H9 (cell line): ENCODE measurements at regions not wholly inside any gene's neighbourhood (a gene's known extent, or its start where the extent isn't known, plus 50 kb on each side); places are given as distances from the start of the nearest gene placed in this dataset.

Experiments used
- DNase-seq: peaks from one replicate; pipeline ENCODE4 v3.0.0-alpha.2; 2017
- H2AFZ ChIP-seq: one replicate; pipeline ENCODE4 v1.6.1; 2013; ENCODE audit warnings: mild to moderate bottlenecking, low read length, control low read depth, moderate library complexity
- H2AK5ac ChIP-seq: 2 replicates; pipeline ENCODE4 v1.6.1; 2013; ENCODE audit warnings: low read length, control low read depth, mixed read lengths; ENCODE audit not compliant: insufficient read length
- H2BK120ac ChIP-seq: one replicate; pipeline ENCODE4 v1.6.1; 2013; ENCODE audit warnings: low read depth, mild to moderate bottlenecking, low read length, control low read depth, inconsistent platforms; ENCODE audit not compliant: poor library complexity, severe bottlenecking
- H2BK12ac ChIP-seq: 2 replicates; pipeline ENCODE4 v1.6.1; 2013; ENCODE audit warnings: low read length, control low read depth, mixed read lengths, low read depth; ENCODE audit not compliant: insufficient read length
- H2BK15ac ChIP-seq: 2 replicates; pipeline ENCODE4 v1.6.1; 2013; ENCODE audit warnings: low read depth, low read length, control low read depth
- H2BK20ac ChIP-seq: one replicate; pipeline ENCODE4 v1.6.1; 2013; ENCODE audit warnings: low read depth, mild to moderate bottlenecking, low read length, control low read depth, inconsistent platforms; ENCODE audit not compliant: poor library complexity, severe bottlenecking
- H2BK5ac ChIP-seq: 2 replicates; pipeline ENCODE4 v1.6.1; 2013; ENCODE audit warnings: low read length, control low read depth, mixed read lengths; ENCODE audit not compliant: insufficient read length
- H3K14ac ChIP-seq: 2 replicates; pipeline ENCODE4 v1.6.1; 2013; ENCODE audit warnings: low read length, control low read depth; ENCODE audit not compliant: insufficient read depth
- H3K18ac ChIP-seq: 2 replicates; pipeline ENCODE4 v1.6.1; 2013; ENCODE audit warnings: low read depth, mild to moderate bottlenecking, mixed read lengths, low read length, control low read depth; ENCODE audit not compliant: insufficient read length
- H3K23ac ChIP-seq: 2 replicates; pipeline ENCODE4 v1.6.1; 2013; ENCODE audit warnings: low read length, control low read depth, mixed read lengths, low read depth; ENCODE audit not compliant: insufficient read length
- H3K23me2 ChIP-seq: 2 replicates; pipeline ENCODE4 v1.6.1; 2013; ENCODE audit warnings: low read depth, mild to moderate bottlenecking, mixed read lengths, low read length, control low read depth; ENCODE audit not compliant: insufficient read length, poor library complexity, severe bottlenecking
- H3K27ac ChIP-seq: 2 replicates; pipeline ENCODE4 v1.5.1; 2013; ENCODE audit warnings: low read length, control low read depth, mixed read lengths, low read depth; ENCODE audit not compliant: insufficient read length
- H3K27me3 ChIP-seq: 2 replicates; pipeline ENCODE4 v1.6.1; 2013; ENCODE audit warnings: low read length, control low read depth, inconsistent platforms; ENCODE audit not compliant: insufficient read depth
- H3K4ac ChIP-seq: 2 replicates; pipeline ENCODE4 v1.6.1; 2013; ENCODE audit warnings: low read depth, mild to moderate bottlenecking, control low read depth, inconsistent platforms, low read length, moderate library complexity
- H3K4me1 ChIP-seq: 2 replicates; pipeline ENCODE4 v1.6.1; 2013; ENCODE audit warnings: low read length, control low read depth, inconsistent platforms; ENCODE audit not compliant: insufficient read depth
- H3K4me2 ChIP-seq: 2 replicates; pipeline ENCODE4 v1.6.1; 2013; ENCODE audit warnings: low read length, control low read depth, mixed read lengths; ENCODE audit not compliant: insufficient read length, insufficient read depth
- H3K56ac ChIP-seq: 2 replicates; pipeline ENCODE4 v1.6.1; 2013; ENCODE audit warnings: low read depth, mild to moderate bottlenecking, mixed read lengths, low read length, control low read depth; ENCODE audit not compliant: insufficient read length
- H3K79me1 ChIP-seq: 2 replicates; pipeline ENCODE4 v1.6.1; 2013; ENCODE audit warnings: low read depth, mild to moderate bottlenecking, moderate library complexity, low read length, control low read depth, inconsistent platforms; ENCODE audit not compliant: insufficient read depth, poor library complexity, severe bottlenecking
- H3K79me2 ChIP-seq: 2 replicates; pipeline ENCODE4 v1.6.1; 2013; ENCODE audit warnings: low read length, control low read depth, inconsistent platforms; ENCODE audit not compliant: insufficient read depth
- H3K9ac ChIP-seq: 2 replicates; pipeline ENCODE4 v1.6.1; 2013; ENCODE audit warnings: low read length, control low read depth, mixed read lengths; ENCODE audit not compliant: insufficient read length; ENCODE audit errors: extremely low read depth
- H3K9me3 ChIP-seq: one replicate; pipeline ENCODE4 v1.6.1; 2013; ENCODE audit warnings: low read depth, low read length, inconsistent platforms; ENCODE audit not compliant: control insufficient read depth
- H3T11ph ChIP-seq: one replicate; pipeline ENCODE4 v1.6.1; 2013; ENCODE audit warnings: mild to moderate bottlenecking, low read length, control low read depth, inconsistent platforms
- H4K20me1 ChIP-seq: one replicate; pipeline ENCODE4 v1.6.1; 2013; ENCODE audit not compliant: control insufficient read depth, insufficient read length, insufficient read depth
- H4K5ac ChIP-seq: 2 replicates; pipeline ENCODE4 v1.6.1; 2013; ENCODE audit warnings: low read depth, mild to moderate bottlenecking, mixed read lengths, low read length, control low read depth; ENCODE audit not compliant: insufficient read length
- H4K8ac ChIP-seq: replicated peaks from 2 replicates; pipeline ENCODE4 v1.6.1; 2013; ENCODE audit warnings: low read length, control low read depth, mixed read lengths, low read depth; ENCODE audit not compliant: insufficient read length
- H4K91ac ChIP-seq: 2 replicates; pipeline ENCODE4 v1.6.1; 2013; ENCODE audit warnings: low read depth, mild to moderate bottlenecking, moderate library complexity, mixed read lengths, low read length, control low read depth; ENCODE audit not compliant: insufficient read length
- H3K27ac Mint-ChIP-seq, 3 experiments: 2 replicates in 2 of 3; 3 replicates in 1 of 3; pipeline ENCODE4 v1.8.0; 2020 to 2021; ENCODE audit warnings: mixed read lengths in 3 of 3, mild to moderate bottlenecking in 1 of 3, moderate library complexity in 1 of 3
- H3K27me3 Mint-ChIP-seq: 2 replicates; pipeline ENCODE4 v1.8.0; 2021; ENCODE audit warnings: low read depth, mild to moderate bottlenecking, moderate library complexity, mixed read lengths
- H3K36me3 Mint-ChIP-seq, 3 experiments: 2 replicates in 2 of 3; 3 replicates in 1 of 3; pipeline ENCODE4 v1.8.0; 2020 to 2021; ENCODE audit warnings: low read depth in 3 of 3, mixed read lengths in 3 of 3; ENCODE audit not compliant: insufficient read depth in 1 of 3
- H3K4me1 Mint-ChIP-seq, 2 experiments: 2 replicates each; pipeline ENCODE4 v1.8.0; 2020; ENCODE audit warnings: mixed read lengths in 2 of 2
- H3K4me3 Mint-ChIP-seq, 2 experiments: 2 replicates in 1 of 2; 3 replicates in 1 of 2; pipeline ENCODE4 v1.8.0; 2020 to 2021; ENCODE audit warnings: mild to moderate bottlenecking in 2 of 2, mixed read lengths in 2 of 2, moderate library complexity in 1 of 2
- H3K9me3 Mint-ChIP-seq, 2 experiments: 2 replicates in 1 of 2; 3 replicates in 1 of 2; pipeline ENCODE4 v1.8.0; 2020; ENCODE audit warnings: mild to moderate bottlenecking in 2 of 2, mixed read lengths in 2 of 2, moderate library complexity in 1 of 2
- WGBS: extraction: QIAGEN DNeasy Blood & Tissue Kit; methylation state at CpG from one replicate; pipeline ENCODE4 v1.1.7; 2013; ENCODE audit warnings: missing lambda C conversion rate, low lambda C conversion rate, mixed read lengths; ENCODE audit not compliant: insufficient read length; ENCODE audit errors: extremely low coverage; 5-methylcytosine and 5-hydroxymethylcytosine counted together
- TF ChIP-seq, protein P1 (sequence below): fragments of 200-600 bp; sonication (generic); conservative IDR thresholded peaks from 3 replicates; pipeline ENCODE4 v1.8.0; 2021; ENCODE audit warnings: antibody characterized with exemption, mild to moderate bottlenecking

DNA sequence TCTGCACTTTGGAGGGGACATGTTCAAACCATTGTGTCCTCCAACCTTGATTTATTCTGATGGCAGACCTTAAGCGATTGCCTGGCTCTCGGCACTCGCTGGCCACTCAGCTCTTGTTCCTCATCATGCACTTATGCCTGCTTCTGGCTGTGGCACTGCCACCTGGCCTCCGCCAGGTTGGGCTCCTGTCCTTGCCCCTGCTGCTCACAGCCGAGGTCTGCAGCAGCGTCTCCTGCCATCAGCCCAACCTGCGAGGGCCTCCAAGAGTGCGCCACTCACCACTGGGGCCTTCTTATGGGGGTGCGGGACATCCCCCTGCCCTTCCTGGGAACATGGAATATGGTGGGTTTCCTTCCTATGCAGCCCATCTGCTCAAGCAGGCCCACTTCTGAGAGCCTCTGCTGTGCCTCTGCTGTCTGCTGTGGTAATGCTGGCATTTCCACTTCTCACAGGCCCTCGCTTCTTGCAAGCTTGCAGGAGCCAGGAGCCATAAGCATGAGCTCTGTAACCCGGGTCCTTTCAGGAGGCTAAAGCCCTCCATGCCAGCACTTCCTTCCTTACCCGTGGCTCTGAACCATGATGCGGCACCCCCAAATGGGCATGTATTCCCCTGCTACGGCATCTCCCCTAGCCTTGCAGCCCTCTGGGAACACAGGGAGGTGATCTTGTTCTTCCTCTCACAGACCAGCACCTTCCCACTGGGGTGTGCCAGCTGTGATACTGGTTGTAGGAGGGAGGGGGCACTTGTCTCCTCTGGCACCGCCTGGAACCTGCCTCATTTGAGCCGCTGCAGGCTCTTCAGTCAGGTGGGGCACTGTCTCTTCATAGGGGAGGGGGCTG lies 58.6 kb upstream of the HS6ST1 start:
- H3K4me3 Mint-ChIP-seq: no peak overlapping the region
- Histone ChIP-seq H3K9me3 (no peaks in the 10 kb centered on the region), H4K91ac (no peak overlapping the region), H3K4me1 (no peaks in the 10 kb centered on the region; the same call in 1 of the 2 replicates), H3K9ac (no peak overlapping the region), H4K20me1 (peaks cover 4% of the 10 kb centered on the region), H3K14ac (no peak overlapping the region; the same call in 1 of the 2 replicates), H2AK5ac (no peak overlapping the region), H2BK20ac (no peak overlapping the region), H4K5ac (no peak overlapping the region), H3K23ac (no peak overlapping the region), H3T11ph (no peak overlapping the region), H3K79me2 (no peaks in the 10 kb centered on the region), H2BK15ac (no peak overlapping the region), H3K56ac (no peak overlapping the region), H4K8ac (no peak overlapping the region), H3K27ac (no peak overlapping the region), H2AFZ (no peak overlapping the region), H2BK5ac (no peak overlapping the region), H3K27me3 (no peaks in the 10 kb centered on the region), H2BK120ac (no peak overlapping the region), H3K18ac (no peak overlapping the region), H3K79me1 (no peaks in the 10 kb centered on the region), H2BK12ac (no peak overlapping the region), H3K4me2 (no peak overlapping the region), H3K23me2 (no peaks in the 10 kb centered on the region), H3K4ac (no peak overlapping the region)
- no peaks in the 10 kb centered on the region for H3K36me3 Mint-ChIP-seq
- DNase-seq: no peak
- peaks cover 10% of the 10 kb centered on the region for H3K27me3 Mint-ChIP-seq
- no peaks in the 10 kb centered on the region for H3K9me3 Mint-ChIP-seq
- peak overlapping the region in 1 of 3 experiments; percentile 44; a peak in 2 of 7 replicates for H3K27ac Mint-ChIP-seq
- H3K4me1 Mint-ChIP-seq: peaks cover 28 to 38% of the 10 kb centered on the region in 2 experiments
- WGBS: no CpG with 5 or more reads among the region's 16 CpGs
- TF ChIP-seq, protein P1, sequence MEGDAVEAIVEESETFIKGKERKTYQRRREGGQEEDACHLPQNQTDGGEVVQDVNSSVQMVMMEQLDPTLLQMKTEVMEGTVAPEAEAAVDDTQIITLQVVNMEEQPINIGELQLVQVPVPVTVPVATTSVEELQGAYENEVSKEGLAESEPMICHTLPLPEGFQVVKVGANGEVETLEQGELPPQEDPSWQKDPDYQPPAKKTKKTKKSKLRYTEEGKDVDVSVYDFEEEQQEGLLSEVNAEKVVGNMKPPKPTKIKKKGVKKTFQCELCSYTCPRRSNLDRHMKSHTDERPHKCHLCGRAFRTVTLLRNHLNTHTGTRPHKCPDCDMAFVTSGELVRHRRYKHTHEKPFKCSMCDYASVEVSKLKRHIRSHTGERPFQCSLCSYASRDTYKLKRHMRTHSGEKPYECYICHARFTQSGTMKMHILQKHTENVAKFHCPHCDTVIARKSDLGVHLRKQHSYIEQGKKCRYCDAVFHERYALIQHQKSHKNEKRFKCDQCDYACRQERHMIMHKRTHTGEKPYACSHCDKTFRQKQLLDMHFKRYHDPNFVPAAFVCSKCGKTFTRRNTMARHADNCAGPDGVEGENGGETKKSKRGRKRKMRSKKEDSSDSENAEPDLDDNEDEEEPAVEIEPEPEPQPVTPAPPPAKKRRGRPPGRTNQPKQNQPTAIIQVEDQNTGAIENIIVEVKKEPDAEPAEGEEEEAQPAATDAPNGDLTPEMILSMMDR: no peak
